GM23338 (cell line): ENCODE measurements at regions not wholly inside any gene's neighbourhood (a gene's known extent, or its start where the extent isn't known, plus 50 kb on each side); places are given as distances from the start of the nearest gene placed in this dataset.

Experiments
- CREB1 ChIP-seq: fragments of 250-450 bp; sonication (Bioruptor Pico); IDR thresholded peaks from 2 replicates; pipeline ENCODE4 v1.5.0; 2020; ENCODE audit warnings: low read depth, mild to moderate bottlenecking, moderate library complexity
- CTCF ChIP-seq, 2 experiments: fragments of 200-600 bp in 1 of 2; sonication (generic) in 1 of 2; conservative IDR thresholded peaks; 2 replicates each; pipeline versions ENCODE4 v1.5.1 to v1.6.1; 2016 to 2017; ENCODE audit warnings: antibody characterized with exemption in 2 of 2, low read depth in 2 of 2, mild to moderate bottlenecking in 2 of 2, moderate library complexity in 1 of 2
- EZH2 ChIP-seq: fragments of 200-600 bp; sonication (generic); IDR thresholded peaks from one replicate; pipeline ENCODE4 v1.8.0; 2017; ENCODE audit warnings: antibody characterized with exemption, mild to moderate bottlenecking, low read depth; ENCODE audit not compliant: unreplicated experiment
- EZH2phosphoT487 ChIP-seq: fragments of 200-600 bp; sonication (generic); IDR thresholded peaks from one replicate; pipeline ENCODE4 v1.8.1; 2018; ENCODE audit warnings: antibody characterized with exemption; ENCODE audit not compliant: unreplicated experiment
- JUNB ChIP-seq: IDR thresholded peaks from one replicate; pipeline ENCODE4 v1.6.1; 2016; ENCODE audit warnings: antibody characterized with exemption; ENCODE audit not compliant: unreplicated experiment
- POLR2AphosphoS5 ChIP-seq: IDR thresholded peaks from 2 replicates; pipeline ENCODE4 v1.6.1; 2016; ENCODE audit warnings: antibody characterized with exemption, low read depth
- STAT1 ChIP-seq: IDR thresholded peaks from one replicate; pipeline ENCODE4 v1.6.1; 2016; ENCODE audit warnings: antibody characterized with exemption; ENCODE audit not compliant: unreplicated experiment
- ZNF331 ChIP-seq: fragments of 250-450 bp; sonication (Bioruptor Pico); IDR thresholded peaks from 2 replicates; pipeline ENCODE4 v1.5.0; 2020; ENCODE audit warnings: low read depth, mild to moderate bottlenecking, moderate library complexity
- TF ChIP-seq, protein P1 (sequence below): IDR thresholded peaks from 2 replicates; pipeline ENCODE4 v1.6.1; 2016; ENCODE audit warnings: antibody characterized with exemption

- TF ChIP-seq CREB1 (CRISPR knock-in tag) (no peak), CTCF (conservative IDR thresholded peaks at IDR 0.05; ENCODE audit: low read depth in 2 of 2) (no peak), STAT1 (no peak), EZH2phosphoT487 (no peak), EZH2 (no peak), POLR2AphosphoS5 (no peak), ZNF331 (CRISPR knock-in tag) (no peak), JUNB (no peak)
- TF ChIP-seq, protein P1, sequence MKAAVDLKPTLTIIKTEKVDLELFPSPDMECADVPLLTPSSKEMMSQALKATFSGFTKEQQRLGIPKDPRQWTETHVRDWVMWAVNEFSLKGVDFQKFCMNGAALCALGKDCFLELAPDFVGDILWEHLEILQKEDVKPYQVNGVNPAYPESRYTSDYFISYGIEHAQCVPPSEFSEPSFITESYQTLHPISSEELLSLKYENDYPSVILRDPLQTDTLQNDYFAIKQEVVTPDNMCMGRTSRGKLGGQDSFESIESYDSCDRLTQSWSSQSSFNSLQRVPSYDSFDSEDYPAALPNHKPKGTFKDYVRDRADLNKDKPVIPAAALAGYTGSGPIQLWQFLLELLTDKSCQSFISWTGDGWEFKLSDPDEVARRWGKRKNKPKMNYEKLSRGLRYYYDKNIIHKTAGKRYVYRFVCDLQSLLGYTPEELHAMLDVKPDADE = no peak
Measured at GRCh38 chr16:26561303-26561702, 505.4 kb upstream of the C16orf82 start.
